ENCODE measurements at regions not wholly inside any gene's neighbourhood (a gene's known extent, or its start where the extent isn't known, plus 50 kb on each side); places are given as distances from the start of the nearest gene placed in this dataset.

- Histone ChIP-seq H3K4me2 (ENCODE audit: low read depth, low read length) (no peak overlapping the region), H3K18ac (ENCODE audit: low read depth, low read length) (no peak overlapping the region), H3K27ac (ENCODE audit: insufficient read depth, low read length) (no peak overlapping the region), H3K79me1 (ENCODE audit: low read depth in 1 of 2, low read length in 2 of 2) (no peaks in the 10 kb centered on the region), H3K9me1 (ENCODE audit: insufficient read depth, low read length) (no peaks in the 10 kb centered on the region), H2BK5ac (ENCODE audit: low read depth, low read length, poor library complexity, severe bottlenecking) (no peak overlapping the region), H3K9me3 (ENCODE audit: control insufficient read depth, insufficient read depth, low read length) (peaks cover 75% of the 10 kb centered on the region), H2BK20ac (ENCODE audit: low read depth, low read length) (no peak overlapping the region), H3K4me1 (ENCODE audit: control insufficient read depth, insufficient read depth, low read length) (no peaks in the 10 kb centered on the region), H3K56ac (ENCODE audit: extremely low read depth, insufficient read depth, low read length) (no peak overlapping the region), H4K91ac (ENCODE audit: insufficient read depth, low read depth, low read length) (no peak overlapping the region), H4K8ac (ENCODE audit: low read depth in 2 of 2, low read length in 2 of 2) (no peak overlapping the region), H3K9ac (ENCODE audit: low read depth, low read length) (no peak overlapping the region), H3K14ac (replicated peaks; ENCODE audit: low read depth, low read length) (no peak overlapping the region), H2AK9ac (replicated peaks; ENCODE audit: low read depth, low read length, poor library complexity) (no peak overlapping the region), H4K5ac (ENCODE audit: low read depth, low read length) (no peak overlapping the region), H3K36me3 (ENCODE audit: control insufficient read depth, insufficient read depth, low read length) (no peaks in the 10 kb centered on the region), H3K23ac (ENCODE audit: low read depth, low read length) (no peak overlapping the region), H2BK120ac (ENCODE audit: low read depth, low read length) (no peak overlapping the region), H2AK5ac (ENCODE audit: low read depth, low read length) (no peak overlapping the region), H2AFZ (replicated peaks; ENCODE audit: low read length, poor library complexity) (no peak overlapping the region), H3K4ac (ENCODE audit: low read depth, low read length) (no peak overlapping the region), H3K4me3 (ENCODE audit: insufficient read depth, low read depth, low read length) (no peak overlapping the region), H2BK15ac (ENCODE audit: low read depth, low read length) (no peak overlapping the region), H4K20me1 (ENCODE audit: insufficient read depth, low read length) (no peaks in the 10 kb centered on the region), H3K27me3 (ENCODE audit: control insufficient read depth, insufficient read depth, low read length) (no peaks in the 10 kb centered on the region)
- no peak for TF ChIP-seq RFX5 (IDR thresholded peaks at IDR 0.05; ENCODE audit: low read depth, low read length)
- WGBS, 2 experiments (ENCODE audit: extremely low coverage in 2 of 2, insufficient read length in 1 of 2) = 20% methylated on average over 1 of the region's 8 CpGs; no CpG with 5 or more reads in 1 of the 2 experiments
- CTCF ChIA-PET = no interaction called here
- dilution Hi-C loops (cut with HindIII; ENCODE audit: low sequenced_read_pairs, unreplicated experiment) (no loop called here), intact Hi-C loops (cut with micrococcal nuclease) (no loop called here), in situ Hi-C loops (cut with MboI; ENCODE audit: low sequenced_read_pairs) (no loop called here)
- ATAC-seq (ENCODE audit: low read depth) (no peak), DNase-seq (no peak)
- POLR2A ChIA-PET (ENCODE audit: unreplicated experiment) = no interaction called here
- BruUV-seq (replicated peaks) = no TSS peak
Observed at GRCh38 chr22:49192857-49193250, 634.8 kb downstream of the BRD1 start.

All from IMR-90 (cell line).